OCI-LY7 (cell line): ENCODE measurements at regions not wholly inside any gene's neighbourhood (a gene's known extent, or its start where the extent isn't known, plus 50 kb on each side); places are given as distances from the start of the nearest gene placed in this dataset.

ENCODE experiments used
- BruUV-seq: library from RNA; stranded (reverse); fragments of 400-500 nt; replicated peaks from 2 replicates; lab custom pipeline; 2021; lab: Mats Ljungman, UMichigan
- CTCF ChIA-PET: fragments of 300-600 bp; sonication (Branson Sonifier 250); formaldehyde crosslinking; loops from one replicate; lab custom pipeline; 2022; ENCODE audit warnings: antibody characterized with exemption; ENCODE audit not compliant: unreplicated experiment; lab: Charles Lee
- POLR2A ChIA-PET: fragments of 300-600 bp; sonication (Branson Sonifier 250); formaldehyde crosslinking; loops from one replicate; lab custom pipeline; 2022; ENCODE audit warnings: antibody characterized with exemption; lab: Charles Lee
- DNase-seq: peaks from one replicate; pipeline ENCODE4 v3.0.0-alpha.2; 2015; ENCODE audit warnings: low spot score
- H2AFZ ChIP-seq: fragments of 200-600 bp; sonication (generic), shearing (Covaris generic); 2 replicates; pipeline ENCODE4 v1.6.1; 2014; ENCODE audit warnings: mild to moderate bottlenecking, antibody characterized with exemption, low read length, moderate library complexity
- H3K27ac ChIP-seq: fragments of 200-600 bp; sonication (generic); 2 replicates; pipeline ENCODE4 v1.5.1; 2014; ENCODE audit warnings: mixed run types, low read depth, mild to moderate bottlenecking, moderate library complexity, low read length, inconsistent platforms; ENCODE audit not compliant: poor library complexity, severe bottlenecking
- H3K36me3 ChIP-seq: fragments of 200-600 bp; sonication (generic); 2 replicates; pipeline ENCODE4 v1.6.1; 2014; ENCODE audit warnings: mild to moderate bottlenecking, antibody characterized with exemption, low read length, moderate library complexity, mixed read lengths; ENCODE audit not compliant: insufficient read depth
- H3K4me1 ChIP-seq: fragments of 200-600 bp; sonication (generic); 2 replicates; pipeline ENCODE4 v1.5.1; 2014; ENCODE audit warnings: mild to moderate bottlenecking, low read length; ENCODE audit not compliant: insufficient read depth, poor library complexity, severe bottlenecking
- H3K4me2 ChIP-seq: fragments of 200-600 bp; sonication (generic); 2 replicates; pipeline ENCODE4 v1.6.1; 2014; ENCODE audit warnings: mild to moderate bottlenecking, low read length
- H3K4me3 ChIP-seq: fragments of 200-600 bp; sonication (generic); 2 replicates; pipeline ENCODE4 v1.5.1; 2014; ENCODE audit warnings: mild to moderate bottlenecking, low read depth, low read length; ENCODE audit not compliant: poor library complexity, severe bottlenecking
- H3K79me2 ChIP-seq: fragments of 200-600 bp; sonication (generic); 2 replicates; pipeline ENCODE4 v1.6.1; 2016; ENCODE audit warnings: low read depth, mild to moderate bottlenecking, low read length, moderate library complexity, mixed read lengths; ENCODE audit not compliant: insufficient read depth
- H3K9me2 ChIP-seq: fragments of 200-600 bp; sonication (generic); 2 replicates; pipeline ENCODE4 v1.6.1; 2016; ENCODE audit warnings: mild to moderate bottlenecking, low read length, mixed read lengths; ENCODE audit not compliant: insufficient read depth
- H3K9me3 ChIP-seq: fragments of 200-600 bp; sonication (generic); 2 replicates; pipeline ENCODE4 v1.6.1; 2014; ENCODE audit warnings: mild to moderate bottlenecking, mixed run types, low read length, mixed read lengths
- H4K20me1 ChIP-seq: fragments of 200-600 bp; sonication (generic); 2 replicates; pipeline ENCODE4 v1.6.1; 2014; ENCODE audit warnings: mild to moderate bottlenecking, antibody characterized with exemption, low read length, moderate library complexity, mixed read lengths; ENCODE audit not compliant: insufficient read depth
- CTCF ChIP-seq: fragments of 200-600 bp; sonication (generic); conservative IDR thresholded peaks from 2 replicates; pipeline ENCODE4 v1.5.1; 2014; ENCODE audit warnings: mild to moderate bottlenecking, antibody characterized with exemption, low read length, moderate library complexity, mixed read lengths
- EZH2phosphoT487 ChIP-seq: fragments of 200-600 bp; sonication (generic); IDR thresholded peaks from 2 replicates; pipeline ENCODE4 v1.6.1; 2018; ENCODE audit warnings: low read depth, borderline replicate concordance, mild to moderate bottlenecking, mixed run types, antibody characterized with exemption, low read length, moderate library complexity, mixed read lengths
- intact Hi-C: fragments of 100-400 bp; cut with micrococcal nuclease; formaldehyde crosslinking; loops from one replicate; pipeline ENCODE4 v1.10.0; 2022; ENCODE audit not compliant: unreplicated experiment

- TF ChIP-seq EZH2phosphoT487: no peak
- no peak for TF ChIP-seq CTCF
- Histone ChIP-seq H3K9me3 (no peaks in the 10 kb centered on the region), H3K4me2 (no peak overlapping the region), H4K20me1 (no peaks in the 10 kb centered on the region), H2AFZ (no peak overlapping the region), H3K27ac (no peak overlapping the region), H3K79me2 (no peaks in the 10 kb centered on the region), H3K9me2 (no peaks in the 10 kb centered on the region), H3K4me3 (no peak overlapping the region), H3K4me1 (no peaks in the 10 kb centered on the region), H3K36me3 (no peaks in the 10 kb centered on the region)
- no peak for DNase-seq
- no TSS peak for BruUV-seq
- ChIA-PET CTCF (no interaction called here), POLR2A (no interaction called here)
- intact Hi-C loops: no loop called here
Observed at GRCh38 chr3:3628676-3629328, 170.4 kb upstream of the LRRN1 start.

GRCh38 chr3:3627114-3627513 is 172.1 kb upstream of the LRRN1 start:
- intact Hi-C loops: no loop called here
- Histone ChIP-seq H3K27ac (no peak overlapping the region), H3K9me3 (no peaks in the 10 kb centered on the region), H4K20me1 (no peaks in the 10 kb centered on the region), H3K4me1 (no peaks in the 10 kb centered on the region), H3K9me2 (no peaks in the 10 kb centered on the region), H3K36me3 (no peaks in the 10 kb centered on the region), H2AFZ (no peak overlapping the region), H3K4me2 (no peak overlapping the region), H3K4me3 (no peak overlapping the region), H3K79me2 (no peaks in the 10 kb centered on the region)
- BruUV-seq: no TSS peak
- no peak for DNase-seq
- no peak for TF ChIP-seq EZH2phosphoT487
- TF ChIP-seq CTCF: no peak
- POLR2A ChIA-PET: no interaction called here
- CTCF ChIA-PET: no interaction called here

- DNase-seq: no peak
- no peaks in the 10 kb centered on the region for H3K36me3 ChIP-seq
- no peak overlapping the region for H2AFZ ChIP-seq
- intact Hi-C loops: no loop called here
- H3K4me3 ChIP-seq: no peak overlapping the region
- no peaks in the 10 kb centered on the region for H3K4me1 ChIP-seq
- H3K79me2 ChIP-seq: no peaks in the 10 kb centered on the region
- no peak overlapping the region for H3K27ac ChIP-seq
- TF ChIP-seq CTCF (no peak), EZH2phosphoT487 (no peak)
- no peaks in the 10 kb centered on the region for H3K9me3 ChIP-seq
- POLR2A ChIA-PET: interaction anchor here (0.5 kb wide), 1 partner anchor 11 kb away, joined by 3 read pairs; no protein-coding TSS in a partner anchor
- no peaks in the 10 kb centered on the region for H3K9me2 ChIP-seq
- H4K20me1 ChIP-seq: no peaks in the 10 kb centered on the region
- CTCF ChIA-PET: no interaction called here
- BruUV-seq: no TSS peak
- no peak overlapping the region for H3K4me2 ChIP-seq
Observed at GRCh38 chr3:3625544-3626271, 173.5 kb upstream of the LRRN1 start.
